ENCODE measurements at regions not wholly inside any gene's neighbourhood (a gene's known extent, or its start where the extent isn't known, plus 50 kb on each side); places are given as distances from the start of the nearest gene placed in this dataset.

- Mint-ChIP-seq H3K36me3 (ENCODE audit: low read depth) (no peaks in the 10 kb centered on the region), H3K4me1 (ENCODE audit: low read depth) (peaks cover 12% of the 10 kb centered on the region), H3K27me3 (no peaks in the 10 kb centered on the region), H3K9me3 (no peaks in the 10 kb centered on the region), H3K27ac (no peak overlapping the region), H3K4me3 (no peak overlapping the region)
- CTCF ChIA-PET: no interaction called here
- intact Hi-C loops (cut with micrococcal nuclease): no loop called here
- TF ChIP-seq CTCF (IDR thresholded peaks at IDR 0.05): no peak
- POLR2A ChIA-PET: no interaction called here
- ATAC-seq (no peak), DNase-seq (no peak)
Measured at GRCh38 chr1:193306430-193306829, 120.0 kb upstream of the B3GALT2 start.
